GM10266 (cell line): ENCODE measurements at regions not wholly inside any gene's neighbourhood (a gene's known extent, or its start where the extent isn't known, plus 50 kb on each side); places are given as distances from the start of the nearest gene placed in this dataset.

Experiments used
- DNase-seq: peaks from one replicate; pipeline ENCODE4 v3.0.0; 2012; ENCODE audit errors: extremely low spot score
- TF ChIP-seq, protein P1 (sequence below): IDR thresholded peaks from 2 replicates; pipeline ENCODE4 v1.5.1; 2012; ENCODE audit warnings: mild to moderate bottlenecking, low read depth; ENCODE audit not compliant: control insufficient read depth, insufficient read depth; ENCODE audit errors: missing control alignments

DNA sequence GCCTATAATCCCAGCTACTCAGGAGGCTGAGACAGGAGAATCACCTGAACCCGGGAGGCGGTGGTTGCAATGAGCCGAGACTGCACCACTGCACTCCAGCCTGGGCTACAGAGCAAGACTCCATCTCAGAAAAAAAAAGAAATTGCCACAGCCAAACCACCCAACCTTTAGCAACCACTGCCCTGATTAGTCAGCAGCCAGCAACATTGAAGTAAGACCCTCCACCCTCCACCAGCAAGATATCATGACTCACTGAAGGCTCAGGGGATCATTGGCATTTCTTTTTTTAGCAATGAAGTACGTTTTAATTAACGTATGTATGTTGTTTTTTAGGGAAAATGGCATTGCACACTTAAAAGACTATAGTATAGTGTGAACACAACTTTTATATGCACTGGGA lies 349.1 kb upstream of the ACVR2A start:
- DNase-seq: no peak
- TF ChIP-seq, protein P1, sequence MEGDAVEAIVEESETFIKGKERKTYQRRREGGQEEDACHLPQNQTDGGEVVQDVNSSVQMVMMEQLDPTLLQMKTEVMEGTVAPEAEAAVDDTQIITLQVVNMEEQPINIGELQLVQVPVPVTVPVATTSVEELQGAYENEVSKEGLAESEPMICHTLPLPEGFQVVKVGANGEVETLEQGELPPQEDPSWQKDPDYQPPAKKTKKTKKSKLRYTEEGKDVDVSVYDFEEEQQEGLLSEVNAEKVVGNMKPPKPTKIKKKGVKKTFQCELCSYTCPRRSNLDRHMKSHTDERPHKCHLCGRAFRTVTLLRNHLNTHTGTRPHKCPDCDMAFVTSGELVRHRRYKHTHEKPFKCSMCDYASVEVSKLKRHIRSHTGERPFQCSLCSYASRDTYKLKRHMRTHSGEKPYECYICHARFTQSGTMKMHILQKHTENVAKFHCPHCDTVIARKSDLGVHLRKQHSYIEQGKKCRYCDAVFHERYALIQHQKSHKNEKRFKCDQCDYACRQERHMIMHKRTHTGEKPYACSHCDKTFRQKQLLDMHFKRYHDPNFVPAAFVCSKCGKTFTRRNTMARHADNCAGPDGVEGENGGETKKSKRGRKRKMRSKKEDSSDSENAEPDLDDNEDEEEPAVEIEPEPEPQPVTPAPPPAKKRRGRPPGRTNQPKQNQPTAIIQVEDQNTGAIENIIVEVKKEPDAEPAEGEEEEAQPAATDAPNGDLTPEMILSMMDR: no peak

DNA sequence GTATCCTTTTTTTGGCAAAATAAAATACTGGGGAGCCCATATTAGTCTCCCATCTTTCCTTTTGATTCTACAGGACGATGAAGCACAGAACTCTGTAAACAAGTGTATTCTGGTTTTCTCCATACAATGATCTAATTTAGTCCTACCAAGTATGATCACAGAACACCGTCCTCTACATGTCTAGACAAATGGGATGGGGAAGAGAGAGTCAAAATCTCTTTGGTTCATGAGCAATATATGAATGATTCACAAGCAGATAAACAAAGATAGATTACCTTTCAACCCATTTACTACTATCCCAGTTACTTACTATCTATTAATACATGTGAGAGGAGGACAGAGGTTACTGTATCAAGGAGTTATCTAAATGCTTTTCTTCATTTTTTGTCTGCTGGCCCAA lies 352.4 kb upstream of the ACVR2A start:
- no peak for DNase-seq
- TF ChIP-seq, protein P1: no peak

DNA sequence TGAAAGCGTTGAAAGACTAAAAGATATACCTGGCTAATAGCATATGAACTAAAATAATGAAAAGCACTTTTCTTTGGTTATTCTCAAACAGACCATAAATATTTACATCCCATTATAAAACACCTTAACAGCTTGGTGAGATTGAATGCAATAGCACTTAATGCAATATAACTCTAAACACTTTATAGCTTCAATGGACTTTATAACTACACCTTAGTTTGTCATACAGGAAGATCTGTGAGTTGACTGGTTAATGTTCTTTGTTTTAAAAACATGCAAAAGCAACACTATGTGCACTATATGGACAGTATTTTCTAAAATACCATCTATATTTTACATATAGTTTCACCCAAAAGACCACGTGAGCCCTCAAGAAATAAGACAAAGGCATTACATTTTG lies 353.3 kb upstream of the ACVR2A start:
- DNase-seq: no peak
- TF ChIP-seq, protein P1: no peak

- DNase-seq: no peak
- TF ChIP-seq, protein P1: no peak
Measured at GRCh38 chr2:147490401-147491261, 354.2 kb upstream of the ACVR2A start.

DNA sequence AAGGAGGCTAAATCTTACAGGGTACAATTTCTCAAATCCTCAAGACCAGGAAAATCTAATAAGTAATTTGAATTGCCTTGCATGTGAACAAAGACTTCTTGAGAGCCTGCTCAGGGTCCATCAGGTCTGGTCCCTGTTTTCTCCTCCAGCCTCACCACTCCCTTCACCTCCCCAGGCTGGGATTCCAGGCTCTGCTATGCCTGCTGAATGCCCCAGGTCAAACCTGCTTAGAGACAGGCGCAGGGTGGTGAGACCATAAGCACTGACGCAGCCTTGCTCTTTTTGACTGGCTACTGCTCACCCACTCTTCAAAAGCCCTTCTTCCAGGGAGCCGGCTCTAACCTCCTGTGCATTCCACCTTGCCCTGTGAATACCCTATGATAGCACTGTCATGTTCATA lies 356.4 kb upstream of the ACVR2A start:
- no peak for DNase-seq
- TF ChIP-seq, protein P1: no peak

- no peak for DNase-seq
- TF ChIP-seq, protein P1: no peak
Measured at GRCh38 chr2:147487978-147488289, 356.9 kb upstream of the ACVR2A start.

GRCh38 chr2:147487286-147487977 lies 357.4 kb upstream of the ACVR2A start:
- no peak for DNase-seq

More at GRCh38 chr2:147487286-147487977, 357.4 kb upstream of the ACVR2A start:
- TF ChIP-seq, protein P1: no peak
